ENCODE measurements at regions not wholly inside any gene's neighbourhood (a gene's known extent, or its start where the extent isn't known, plus 50 kb on each side); places are given as distances from the start of the nearest gene placed in this dataset.

GRCh38 chr4:29199025-29199424 is 1521.1 kb upstream of the PCDH7 start:
- TF ChIP-seq ZNF274 (IDR thresholded peaks at IDR 0.05; ENCODE audit: low read depth, low read length) (no peak), YY1 (IDR thresholded peaks at IDR 0.05; ENCODE audit: insufficient read depth, insufficient read length) (no peak)

Measured in NT2/D1 (cell line).